ENCODE measurements at regions not wholly inside any gene's neighbourhood (a gene's known extent, or its start where the extent isn't known, plus 50 kb on each side); places are given as distances from the start of the nearest gene placed in this dataset.

DNA sequence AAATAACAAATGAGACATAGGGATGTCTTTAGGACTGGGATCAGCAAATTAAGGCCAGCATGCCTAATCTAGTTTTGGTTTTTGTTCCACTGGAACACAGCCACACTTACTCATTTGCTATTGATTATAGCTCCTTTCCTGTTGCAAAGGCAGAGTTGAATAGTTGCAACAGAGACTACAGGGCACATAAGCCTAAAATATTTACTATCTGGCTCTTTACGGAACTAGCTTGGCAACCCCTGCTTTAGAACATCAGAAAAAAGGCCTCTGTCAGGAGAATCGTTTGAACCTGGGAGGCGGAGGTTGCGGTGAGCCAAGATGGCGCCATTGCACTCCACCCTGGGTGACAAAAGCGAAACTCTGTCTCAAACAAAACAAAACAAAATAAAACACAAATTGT lies 384.8 kb downstream of the ELAVL2 start:
- DNase-seq (ENCODE audit: low spot score), result no peak

DNA sequence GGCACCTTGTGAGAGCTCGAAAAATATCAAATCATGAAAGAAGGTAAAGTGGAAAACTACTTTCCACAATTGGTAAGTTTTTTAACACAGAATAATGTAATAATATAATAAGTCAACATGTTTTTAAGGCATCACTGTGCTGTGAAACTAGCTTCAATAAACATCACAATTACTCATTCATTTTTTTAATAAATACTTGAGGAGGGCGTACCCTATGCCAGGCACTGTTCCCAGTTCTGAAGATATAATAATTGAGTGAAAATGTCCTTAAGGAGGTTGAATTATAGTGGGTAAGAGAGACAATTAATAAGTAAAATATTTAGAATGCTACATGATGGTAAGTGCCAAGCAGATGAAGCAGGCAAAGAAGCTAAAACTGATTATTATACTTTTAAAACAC lies 381.4 kb downstream of the ELAVL2 start:
- DNase-seq (ENCODE audit: low spot score), result no peak

DNA sequence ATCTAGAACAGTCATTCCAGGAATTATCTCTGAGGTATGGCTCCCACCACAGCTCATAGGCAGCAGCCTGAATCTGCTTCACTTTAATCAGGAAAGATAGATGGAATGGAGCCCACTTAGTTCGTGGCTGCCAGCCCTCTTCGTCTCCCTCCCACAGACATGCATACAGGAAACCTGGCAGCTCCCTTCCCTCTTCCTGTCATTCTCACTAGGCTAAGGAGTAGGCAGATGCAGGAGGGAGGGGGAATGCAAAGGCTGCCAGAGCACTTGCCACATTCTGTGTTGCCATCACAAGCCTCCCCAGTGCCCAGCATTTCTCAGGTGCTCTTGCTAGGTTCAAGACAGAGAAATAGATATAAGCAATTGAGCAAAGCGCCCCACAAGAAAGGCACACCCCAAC lies 378.9 kb downstream of the ELAVL2 start:
- no peak for DNase-seq (ENCODE audit: low spot score)

DNA sequence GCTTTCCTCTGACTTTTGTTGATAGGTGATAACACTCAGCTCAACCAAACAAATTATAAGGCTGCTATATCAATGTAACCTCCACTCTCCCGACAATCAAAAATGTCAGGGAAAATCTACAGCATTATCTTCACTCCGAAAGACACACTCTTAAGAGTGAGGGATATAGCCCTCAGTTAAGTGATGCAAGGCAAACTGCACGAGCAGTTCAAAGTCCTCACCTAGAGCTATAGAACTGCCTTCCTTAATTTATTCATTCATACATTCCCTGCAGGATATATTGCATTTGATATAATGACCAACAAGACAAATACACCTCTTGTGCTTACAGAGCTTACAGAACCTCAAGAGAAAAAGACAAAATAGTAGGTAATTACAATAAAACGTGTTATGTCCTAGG lies 378.1 kb downstream of the ELAVL2 start:
- DNase-seq (ENCODE audit: low spot score), result no peak

DNA sequence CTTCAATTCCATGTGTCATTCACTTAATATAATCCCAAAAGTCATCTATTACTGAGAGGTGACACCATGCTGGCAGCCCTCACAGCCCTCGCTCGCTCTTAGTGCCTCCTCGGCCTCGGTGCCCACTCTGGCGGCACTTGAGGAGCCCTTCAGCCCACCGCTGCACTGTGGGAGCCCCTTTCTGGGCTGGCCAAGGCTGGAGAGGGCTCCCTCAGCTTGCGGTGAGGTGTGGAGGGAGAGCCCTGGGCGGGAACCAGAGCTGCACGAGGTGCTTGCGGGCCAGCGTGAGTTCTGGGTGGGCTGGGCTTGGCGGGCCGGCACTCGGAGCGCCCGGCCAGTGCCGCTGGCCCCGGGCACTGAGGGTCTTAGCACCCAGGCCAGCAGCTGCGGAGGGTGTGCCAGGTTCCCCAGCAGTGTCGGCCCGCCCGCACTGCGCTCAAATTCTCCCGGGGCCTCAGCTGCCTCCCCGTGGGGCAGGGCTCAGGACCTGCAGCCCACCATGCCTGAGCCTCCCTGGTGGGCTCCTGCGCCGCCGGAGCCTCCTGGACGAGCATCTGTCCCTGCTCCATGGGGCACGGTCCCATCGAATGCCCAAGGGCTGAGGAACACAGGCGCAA lies 374.1 kb downstream of the ELAVL2 start:
- no peak for DNase-seq (ENCODE audit: low spot score)

DNA sequence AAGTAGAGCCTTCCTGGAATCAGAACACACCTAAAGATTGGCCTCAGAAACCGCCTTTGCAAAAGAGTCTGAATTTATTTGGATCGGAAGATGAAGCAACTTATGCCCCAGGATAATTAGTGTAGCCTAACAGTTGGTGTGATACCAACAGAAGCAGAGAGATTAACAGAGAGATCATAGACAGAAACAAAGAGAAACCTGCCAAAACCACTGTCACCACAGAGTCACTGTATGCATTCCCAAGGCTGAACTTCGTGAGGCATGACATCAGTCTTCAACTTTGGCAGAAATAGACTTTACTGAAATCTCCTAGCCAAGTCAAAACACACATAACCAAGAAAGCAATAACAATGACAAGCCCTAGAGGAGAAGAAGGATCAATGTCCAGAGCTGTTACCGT lies 361.8 kb downstream of the ELAVL2 start:
- DNase-seq (ENCODE audit: low spot score), result no peak

DNA sequence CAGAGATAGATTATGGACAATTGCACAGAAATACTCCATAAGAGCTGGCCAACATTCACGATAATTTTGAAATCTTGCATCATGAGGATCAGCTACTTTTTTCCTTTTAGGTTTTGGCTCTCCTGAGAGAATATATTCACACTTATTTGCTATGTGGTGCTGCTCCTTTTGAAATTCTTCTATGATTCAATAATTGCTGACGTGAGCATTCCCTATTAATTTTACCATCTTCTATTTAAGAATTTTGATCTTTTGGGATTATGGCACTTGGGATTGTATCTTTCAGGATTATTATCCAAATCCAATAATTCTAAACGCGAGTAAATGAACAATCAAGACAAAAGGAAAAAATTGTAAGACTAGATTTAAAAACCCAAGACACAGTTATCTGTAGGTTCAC lies 358.8 kb downstream of the ELAVL2 start:
- no peak for DNase-seq (ENCODE audit: low spot score)

DNA sequence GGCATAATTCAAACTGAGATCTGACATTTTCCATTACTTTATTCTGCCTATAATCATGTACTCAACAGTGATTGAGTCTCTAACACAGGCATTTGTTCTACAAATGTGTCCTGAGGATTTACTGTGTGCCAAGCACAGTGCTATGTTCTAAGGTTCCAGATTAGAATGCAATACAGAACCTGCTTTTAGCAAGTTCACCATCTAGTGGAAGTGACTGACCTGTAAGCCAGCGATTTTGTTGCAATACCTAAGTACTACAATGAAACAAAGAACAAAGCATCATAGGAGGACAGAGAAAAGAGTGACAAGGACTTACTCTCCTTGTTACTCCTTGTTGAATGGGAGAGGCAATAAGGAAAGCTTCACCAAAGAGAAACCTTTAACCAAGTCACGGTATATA lies 348.1 kb downstream of the ELAVL2 start:
- no peak for DNase-seq (ENCODE audit: low spot score)

DNA sequence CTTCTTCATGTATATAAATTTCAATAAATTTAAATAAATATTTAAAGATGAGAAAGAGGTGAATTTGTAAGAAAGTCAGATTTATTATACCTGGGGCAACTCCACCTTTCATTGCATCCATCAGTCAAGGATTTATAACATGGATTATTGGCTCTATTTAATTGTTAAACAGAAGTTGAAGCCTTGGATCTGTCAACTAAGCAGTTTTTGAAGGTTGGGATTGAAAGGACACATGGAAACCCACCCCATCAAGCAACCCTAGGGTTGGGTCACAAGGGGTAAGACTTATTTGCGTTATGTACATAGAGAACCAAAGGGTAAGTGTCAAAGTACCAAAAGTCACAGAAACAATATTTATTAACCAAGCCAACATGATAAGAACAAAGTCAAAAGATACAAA lies 342.5 kb downstream of the ELAVL2 start:
- DNase-seq (ENCODE audit: low spot score), result no peak

DNA sequence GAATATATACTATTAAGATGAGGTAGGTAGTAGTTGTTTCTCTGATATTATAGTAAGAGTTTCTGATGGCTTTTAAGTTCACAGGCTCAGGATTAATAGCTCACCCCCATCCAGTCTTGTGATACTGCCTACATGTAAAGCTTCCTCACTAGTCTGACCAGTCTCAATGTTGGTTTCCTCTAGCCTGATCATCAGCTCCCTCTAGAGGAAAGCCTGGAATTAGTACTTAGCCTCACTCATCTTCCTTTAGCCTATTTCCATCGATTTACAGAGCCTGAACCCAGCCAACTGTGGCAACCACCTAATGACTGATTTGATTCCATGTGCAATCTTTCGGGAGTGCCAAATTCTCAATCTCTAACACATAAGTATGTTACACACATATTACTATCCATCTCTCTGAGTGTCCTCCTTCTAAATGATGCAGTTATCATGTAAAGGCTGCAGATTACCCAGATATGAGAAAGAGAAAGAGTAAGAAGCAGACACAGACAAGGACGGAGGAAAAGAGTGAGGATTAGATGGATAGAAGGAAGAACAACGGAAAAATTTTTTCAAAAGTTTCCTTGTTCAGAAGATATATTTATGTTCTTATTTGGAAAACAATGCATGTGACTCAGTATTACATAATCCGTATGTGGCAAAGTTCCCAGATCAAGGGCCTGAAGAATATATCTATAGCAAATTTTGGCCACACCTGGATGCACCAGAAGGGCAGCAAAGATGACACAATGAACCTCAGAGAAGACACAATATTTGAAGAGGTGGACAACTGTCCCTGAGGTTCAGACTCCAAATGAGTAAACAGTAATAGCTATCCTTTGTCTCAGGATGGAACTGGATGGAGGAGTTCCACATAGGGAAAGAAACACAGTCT lies 333.7 kb downstream of the ELAVL2 start:
- DNase-seq (ENCODE audit: low spot score), result peak; percentile 72

DNA sequence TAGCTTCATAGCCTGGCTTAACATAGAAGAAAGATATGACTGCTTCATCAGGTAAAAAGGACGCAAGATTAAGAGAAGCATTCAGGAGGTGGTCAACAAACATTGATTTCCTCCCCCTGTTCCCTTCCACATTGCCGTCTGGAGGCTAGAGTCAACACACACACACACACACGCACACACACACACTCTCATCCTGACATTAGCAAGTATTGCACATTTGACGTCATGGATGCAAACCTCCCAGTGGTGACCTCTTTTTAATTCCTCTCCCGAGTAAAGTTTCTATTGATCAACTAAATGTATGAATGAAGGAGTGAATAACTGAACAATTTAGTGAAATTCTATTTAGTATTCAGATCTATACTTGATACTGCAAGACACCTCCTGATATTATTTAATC lies 332.8 kb downstream of the ELAVL2 start:
- DNase-seq (ENCODE audit: low spot score), result no peak

DNA sequence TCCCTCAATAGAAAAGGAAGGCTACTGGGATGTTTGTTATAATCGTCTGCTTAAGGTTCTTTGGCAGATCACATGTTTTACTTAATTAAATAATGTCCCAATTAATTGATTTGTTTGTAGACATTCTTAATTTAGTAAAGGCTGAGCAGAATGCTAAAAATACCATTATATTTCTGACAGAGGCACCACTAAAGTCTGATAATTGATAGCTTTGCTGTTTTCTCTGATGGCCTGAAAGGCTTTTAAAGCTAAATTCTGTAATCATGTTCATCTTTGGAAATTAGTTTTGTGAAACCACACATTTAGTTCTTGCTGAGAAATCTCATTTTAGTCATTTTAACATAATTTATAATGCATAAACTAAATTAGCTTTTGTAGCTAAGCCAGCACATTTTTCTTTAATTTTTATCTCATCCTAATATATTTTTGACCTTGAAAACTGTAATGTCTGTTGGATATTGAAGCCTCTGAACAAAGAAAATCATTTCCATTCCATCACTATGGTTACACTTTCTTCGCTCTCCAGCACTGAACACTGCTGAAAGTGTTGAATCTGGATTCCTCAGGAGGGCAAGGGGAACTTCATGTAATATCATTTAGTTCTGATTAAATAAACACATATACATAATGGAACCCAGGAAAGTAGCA lies 329.4 kb downstream of the ELAVL2 start:
- no peak for DNase-seq (ENCODE audit: low spot score)

DNA sequence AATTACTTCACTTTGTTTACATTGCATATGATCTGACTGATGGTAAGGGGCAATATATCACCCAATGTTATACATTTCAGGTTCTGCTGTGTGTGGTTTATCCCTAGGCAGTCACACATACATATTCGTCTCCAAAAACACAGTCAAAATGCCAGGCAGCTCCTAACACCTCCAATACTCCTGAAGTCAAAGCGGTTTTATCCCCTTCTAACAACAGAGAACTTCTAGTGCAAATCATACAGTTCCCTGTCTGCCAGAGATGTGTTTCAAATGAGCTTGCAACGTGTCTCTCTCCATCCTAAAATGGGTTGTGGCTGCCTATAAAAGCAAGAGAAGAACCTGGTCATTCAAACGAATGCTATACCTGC lies 328.9 kb downstream of the ELAVL2 start:
- no peak for DNase-seq (ENCODE audit: low spot score)

DNA sequence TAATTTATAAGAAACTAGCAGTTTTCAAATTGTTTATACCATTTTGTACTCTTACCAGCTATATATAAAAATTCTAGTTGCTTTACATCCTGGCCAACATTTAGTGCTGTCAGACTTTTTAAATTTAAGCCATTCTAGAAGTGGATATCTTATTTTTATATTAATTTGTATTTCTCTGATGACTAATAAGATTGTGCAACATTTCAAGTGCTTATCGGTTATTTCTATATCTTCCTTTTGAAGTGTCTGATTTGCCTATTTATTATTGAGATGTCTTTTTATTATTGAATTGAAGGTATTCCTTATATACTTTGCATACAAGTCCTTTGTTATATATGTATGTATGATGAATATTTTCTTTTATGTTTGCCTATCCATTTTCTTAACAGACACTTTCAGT lies 324.0 kb downstream of the ELAVL2 start:
- no peak for DNase-seq (ENCODE audit: low spot score)

DNA sequence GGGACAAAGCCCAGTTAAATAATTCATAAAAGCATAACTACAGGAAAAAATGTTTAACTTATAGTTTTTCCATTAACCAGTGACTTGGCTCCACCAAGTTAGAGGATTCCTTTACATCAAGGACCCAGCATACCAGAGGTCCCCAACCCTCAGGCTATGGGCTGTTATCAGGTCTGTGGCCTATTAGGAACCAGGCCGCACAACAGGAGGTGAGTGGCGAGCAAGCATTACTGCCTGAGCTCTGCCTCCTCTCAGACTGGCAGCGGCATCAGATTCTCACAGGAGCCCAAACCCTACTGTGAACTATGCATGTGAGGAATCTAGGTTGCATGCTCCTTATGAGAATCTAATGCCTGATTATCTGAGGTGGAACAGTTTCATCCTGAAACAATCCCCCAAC lies 303.1 kb downstream of the ELAVL2 start:
- DNase-seq (ENCODE audit: low spot score), result no peak

DNA sequence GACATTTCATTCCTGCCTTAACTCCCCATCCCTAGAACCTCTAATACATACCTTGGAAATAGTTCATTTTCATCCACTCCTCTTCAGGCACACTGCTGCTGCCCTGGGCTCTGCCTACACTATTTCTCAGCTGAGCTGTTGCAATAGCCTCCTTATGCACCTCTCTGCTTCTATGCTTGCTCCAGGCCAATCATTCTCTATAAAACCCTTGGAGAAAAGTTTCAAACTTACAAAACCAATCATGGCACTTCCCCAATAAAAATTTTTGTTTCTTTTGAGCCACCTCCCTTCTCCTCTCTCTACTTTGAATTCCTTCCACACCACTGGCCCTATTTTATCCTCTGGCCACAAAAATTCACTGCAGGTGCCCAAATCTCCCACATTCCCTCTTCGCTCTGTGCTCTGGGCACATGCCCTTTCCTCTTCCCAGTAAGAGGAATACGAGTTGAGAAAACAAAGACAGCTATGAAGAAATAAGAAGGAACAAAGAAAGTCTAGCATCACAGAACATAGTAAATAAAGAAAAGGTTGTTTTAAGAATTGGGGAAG lies 301.4 kb downstream of the ELAVL2 start:
- no peak for DNase-seq (ENCODE audit: low spot score)

DNA sequence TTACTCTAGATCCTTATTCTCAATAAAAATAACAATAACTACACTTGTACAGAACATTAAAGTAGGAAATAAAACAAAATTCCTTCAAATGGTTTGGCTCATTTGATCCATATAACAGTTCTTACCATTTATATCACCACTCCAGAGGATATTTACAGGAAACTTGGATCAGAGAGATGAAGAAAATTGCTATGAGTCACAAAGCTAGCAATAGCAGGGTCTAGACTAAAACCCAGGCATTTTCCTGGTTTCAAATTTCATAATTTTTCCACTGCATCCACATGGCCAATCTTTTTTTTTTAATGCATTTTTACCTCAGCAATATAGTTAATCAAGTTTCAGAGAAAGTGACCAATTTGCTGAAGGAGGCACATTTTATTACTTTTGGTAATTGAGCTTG lies 299.2 kb downstream of the ELAVL2 start:
- DNase-seq (ENCODE audit: low spot score), result no peak

DNA sequence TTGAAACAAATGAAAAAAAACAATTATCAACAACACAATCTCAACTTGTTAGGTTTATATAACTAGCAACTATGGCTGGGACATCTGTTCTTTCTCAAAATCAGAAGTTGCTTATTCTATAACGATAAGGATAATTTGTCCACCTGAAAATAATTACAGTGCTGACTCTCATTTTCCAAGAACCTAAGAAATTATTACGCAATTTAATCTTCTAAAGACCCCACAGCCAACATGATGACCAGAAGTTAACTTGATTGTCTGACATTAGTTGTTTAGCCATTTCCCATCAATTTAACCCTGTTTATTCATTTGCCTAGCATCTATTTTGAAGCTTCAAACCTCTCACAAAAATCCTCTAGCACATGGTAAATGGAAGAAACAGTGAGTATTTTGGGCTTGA lies 293.8 kb downstream of the ELAVL2 start:
- no peak for DNase-seq (ENCODE audit: low spot score)

DNA sequence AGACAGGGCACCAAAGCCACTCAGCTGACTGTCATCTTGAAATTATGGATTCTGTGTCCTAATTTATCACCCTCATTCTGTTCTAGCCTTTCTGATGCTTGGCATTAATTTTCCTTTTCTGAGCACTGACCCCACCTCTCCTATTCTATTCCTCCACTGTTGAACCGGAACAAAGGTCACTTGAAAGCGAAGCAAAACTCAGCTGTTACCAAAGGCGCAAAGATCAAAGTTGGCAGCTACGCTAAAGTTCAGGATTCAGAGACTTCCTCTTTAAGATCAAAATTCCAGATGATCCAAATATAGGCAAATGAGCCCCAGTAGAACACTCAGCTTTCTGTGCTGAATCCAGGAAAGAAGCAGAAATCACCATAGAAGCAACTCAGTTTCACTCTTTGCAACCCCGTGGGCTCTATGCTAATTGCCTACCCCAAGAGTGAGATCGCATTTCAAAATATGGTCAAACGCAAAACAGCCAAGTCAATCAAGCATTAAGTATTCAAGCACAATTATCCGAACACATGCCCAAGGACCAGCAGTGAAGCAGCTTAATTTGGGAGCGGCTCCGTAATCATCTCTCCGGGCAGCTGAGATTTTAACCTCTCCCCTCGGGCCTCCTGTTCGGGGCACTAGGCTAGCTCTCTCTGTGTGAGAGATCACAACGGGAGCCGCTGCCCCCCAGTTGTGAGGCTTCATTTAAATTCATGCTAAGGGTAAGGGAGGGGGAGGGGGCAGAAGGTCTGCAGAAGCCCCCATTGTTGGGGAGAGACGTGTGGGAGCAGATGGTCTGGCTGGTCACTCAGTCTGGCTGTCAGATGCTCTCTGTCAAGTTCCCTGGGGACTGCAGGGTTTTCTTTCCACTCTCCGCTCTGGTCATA lies 288.6 kb downstream of the ELAVL2 start:
- no peak for DNase-seq (ENCODE audit: low spot score)

DNA sequence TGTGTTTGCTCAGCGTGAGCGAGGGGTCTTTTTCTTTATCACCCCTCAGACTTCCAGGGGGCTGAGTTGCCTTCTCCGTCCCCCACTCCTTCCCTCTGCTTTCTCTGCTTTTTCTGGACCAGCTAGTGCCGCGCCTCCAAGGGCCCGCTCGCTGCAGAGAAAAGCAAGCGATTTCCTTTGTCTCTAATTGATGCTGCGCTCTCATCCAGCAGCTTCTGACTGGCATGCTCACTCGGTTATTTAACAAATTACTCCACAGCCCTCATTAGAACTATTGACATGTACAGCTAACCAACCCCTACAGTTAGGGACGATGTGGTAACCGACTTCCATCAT lies 288.0 kb downstream of the ELAVL2 start:
- no peak for DNase-seq (ENCODE audit: low spot score)

DNA sequence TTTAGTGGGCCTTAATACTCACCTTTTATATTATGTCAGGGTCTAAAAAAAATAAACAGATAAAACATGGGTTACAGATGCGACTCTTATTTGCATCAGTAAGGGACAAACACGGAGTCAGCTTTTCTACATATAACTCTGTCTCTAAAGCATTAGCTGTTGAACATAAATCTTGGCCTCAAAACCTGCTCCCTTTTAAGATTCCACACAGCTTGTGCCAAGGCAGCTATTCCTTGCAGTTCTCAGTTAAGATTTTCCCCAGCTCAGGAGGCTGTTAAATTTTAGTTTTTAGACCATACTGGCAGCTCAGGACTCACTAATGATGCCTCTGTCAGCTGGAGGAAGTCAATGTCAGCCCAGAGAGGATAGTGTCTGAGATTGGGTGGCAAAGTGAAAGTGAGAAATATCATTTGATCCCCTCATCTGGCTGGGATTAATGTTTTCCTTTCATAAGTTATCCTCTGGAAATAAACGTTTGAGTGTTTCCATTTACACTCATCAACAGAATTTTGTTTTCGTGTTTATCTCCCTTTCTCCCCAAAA lies 287.5 kb downstream of the ELAVL2 start:
- no peak for DNase-seq (ENCODE audit: low spot score)

DNA sequence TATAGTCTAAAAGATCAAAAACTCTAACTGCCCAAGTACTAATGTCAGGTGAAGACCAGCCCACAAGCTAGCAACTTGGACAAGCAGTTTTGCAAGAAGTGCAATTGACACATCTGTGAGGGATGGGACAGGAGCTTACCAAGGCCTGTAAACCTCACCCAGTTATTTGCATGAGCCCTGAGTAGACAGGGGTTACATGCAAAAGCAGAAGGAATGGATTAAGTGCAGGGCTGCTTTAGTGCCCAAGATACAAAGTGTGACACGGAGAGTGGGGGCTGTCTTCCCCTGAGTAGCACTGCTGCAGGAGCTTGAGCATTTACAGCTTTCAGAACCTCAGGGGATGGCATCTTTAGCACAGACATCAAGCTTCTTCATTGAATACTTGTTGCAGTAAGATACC lies 286.7 kb downstream of the ELAVL2 start:
- no peak for DNase-seq (ENCODE audit: low spot score)

Data from RKO (cell line).